ENCODE measurements at regions not wholly inside any gene's neighbourhood (a gene's known extent, or its start where the extent isn't known, plus 50 kb on each side); places are given as distances from the start of the nearest gene placed in this dataset.

DNA sequence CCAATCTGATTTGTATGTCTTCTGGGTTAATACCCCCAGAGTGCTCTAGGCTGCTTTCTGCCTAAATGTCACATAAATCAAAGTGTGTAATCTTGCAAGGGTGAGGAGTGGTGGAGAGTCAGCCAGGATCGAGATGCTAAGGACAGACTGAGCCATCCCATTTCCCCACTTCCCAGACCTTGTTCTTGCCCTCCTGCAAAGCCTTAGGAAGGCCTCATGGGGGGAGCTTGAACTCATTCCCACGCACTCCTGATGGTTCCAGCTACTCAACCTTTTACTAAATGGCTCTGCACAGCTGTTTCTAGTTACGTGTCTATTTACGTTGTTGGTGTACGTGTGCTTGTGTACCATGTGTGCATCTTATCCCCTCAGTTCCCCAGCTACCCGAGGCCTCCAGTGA, 423.6 kb upstream of the TNP1 start:
- 77 to 78% methylated on average over 6 of the region's 6 CpGs for WGBS, 2 donors
- ATAC-seq (peak in 2 of 8 donors; percentile 30 to 46), DNase-seq (no peak)

DNA sequence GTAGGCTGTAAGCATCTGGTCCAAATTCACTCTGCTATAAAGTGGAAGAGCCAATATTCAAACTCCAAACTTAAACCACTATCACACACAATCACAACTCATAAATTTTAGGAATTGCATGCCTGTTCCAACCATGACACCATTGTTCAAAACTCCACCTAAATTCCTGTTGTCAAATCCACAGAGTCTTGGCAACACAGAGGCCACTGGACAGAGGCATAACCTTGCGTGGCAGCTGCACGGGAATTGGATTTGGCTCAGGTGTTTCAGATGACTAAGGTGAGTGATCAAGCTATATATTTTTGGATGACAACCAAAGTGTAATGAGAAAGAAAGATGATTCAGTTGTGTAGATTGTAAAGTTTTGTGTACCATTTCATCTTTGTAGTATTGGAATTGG, 422.7 kb upstream of the TNP1 start:
- intact Hi-C loops (cut with DNase I): no loop called here
- Histone ChIP-seq H3K27ac (no peak overlapping the region), H3K4me1 (peaks cover 6 to 31% (median 26%) of the 10 kb centered on the region in 9 donors), H3K36me3 (no peaks in the 10 kb centered on the region), H3K4me3 (no peak overlapping the region), H3K27me3 (peaks cover 0 to 8% (median 0%) of the 10 kb centered on the region in 7 donors), H3K9me3 (no peaks in the 10 kb centered on the region)
- TF ChIP-seq, protein P1, sequence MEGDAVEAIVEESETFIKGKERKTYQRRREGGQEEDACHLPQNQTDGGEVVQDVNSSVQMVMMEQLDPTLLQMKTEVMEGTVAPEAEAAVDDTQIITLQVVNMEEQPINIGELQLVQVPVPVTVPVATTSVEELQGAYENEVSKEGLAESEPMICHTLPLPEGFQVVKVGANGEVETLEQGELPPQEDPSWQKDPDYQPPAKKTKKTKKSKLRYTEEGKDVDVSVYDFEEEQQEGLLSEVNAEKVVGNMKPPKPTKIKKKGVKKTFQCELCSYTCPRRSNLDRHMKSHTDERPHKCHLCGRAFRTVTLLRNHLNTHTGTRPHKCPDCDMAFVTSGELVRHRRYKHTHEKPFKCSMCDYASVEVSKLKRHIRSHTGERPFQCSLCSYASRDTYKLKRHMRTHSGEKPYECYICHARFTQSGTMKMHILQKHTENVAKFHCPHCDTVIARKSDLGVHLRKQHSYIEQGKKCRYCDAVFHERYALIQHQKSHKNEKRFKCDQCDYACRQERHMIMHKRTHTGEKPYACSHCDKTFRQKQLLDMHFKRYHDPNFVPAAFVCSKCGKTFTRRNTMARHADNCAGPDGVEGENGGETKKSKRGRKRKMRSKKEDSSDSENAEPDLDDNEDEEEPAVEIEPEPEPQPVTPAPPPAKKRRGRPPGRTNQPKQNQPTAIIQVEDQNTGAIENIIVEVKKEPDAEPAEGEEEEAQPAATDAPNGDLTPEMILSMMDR (IDR thresholded peaks at IDR 0.05): no peak
- ATAC-seq: no peak
- DNase-seq: no peak
- WGBS, 2 donors: 86 to 93% methylated on average over 2 of the region's 2 CpGs

More for the DNA sequence above, 423.6 kb upstream of the TNP1 start:
- Histone ChIP-seq H3K4me1 (peaks cover 6 to 22% (median 17%) of the 10 kb centered on the region in 9 donors), H3K36me3 (no peaks in the 10 kb centered on the region), H3K27me3 (peaks cover 0 to 4% (median 0%) of the 10 kb centered on the region in 7 donors), H3K4me3 (no peak overlapping the region), H3K9me3 (no peaks in the 10 kb centered on the region), H3K27ac (no peak overlapping the region)
- TF ChIP-seq, protein P1 (IDR thresholded peaks at IDR 0.05): no peak
- intact Hi-C loops (cut with DNase I): no loop called here

DNA sequence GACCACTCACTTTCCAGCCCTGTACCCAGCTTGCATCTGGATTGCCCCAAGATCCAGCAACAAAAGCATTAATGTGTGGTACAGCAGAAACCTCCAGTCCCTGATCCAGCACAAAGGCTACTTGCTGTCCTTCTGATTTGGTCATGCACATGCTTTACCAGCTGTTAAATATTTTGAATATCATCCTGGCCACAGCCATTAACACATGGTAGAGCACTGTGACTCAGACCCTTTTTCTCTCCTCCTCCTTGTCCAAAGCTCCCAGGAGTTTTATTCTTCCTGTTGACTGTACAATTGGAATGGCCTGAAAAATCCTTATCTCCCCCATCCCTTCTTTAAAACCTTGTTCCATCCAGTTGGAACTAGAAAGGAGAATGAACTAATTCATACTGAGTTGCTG, 419.7 kb upstream of the TNP1 start:
- Histone ChIP-seq H3K27ac (peak overlapping the region in 8 of 10 donors; percentile 12 to 75 (median 48)), H3K4me1 (peaks cover 6 to 47% (median 31%) of the 10 kb centered on the region in 9 donors), H3K4me3 (no peak overlapping the region), H3K36me3 (no peaks in the 10 kb centered on the region), H3K9me3 (no peaks in the 10 kb centered on the region), H3K27me3 (peaks cover 0 to 8% (median 0%) of the 10 kb centered on the region in 7 donors)
- peak in 1 of 2 donors; percentile 18 for DNase-seq
- TF ChIP-seq, protein P1 (IDR thresholded peaks at IDR 0.05): no peak
- peak; percentile 69 to 90 (median 81) for ATAC-seq
- intact Hi-C loops (cut with DNase I): no loop called here

DNA sequence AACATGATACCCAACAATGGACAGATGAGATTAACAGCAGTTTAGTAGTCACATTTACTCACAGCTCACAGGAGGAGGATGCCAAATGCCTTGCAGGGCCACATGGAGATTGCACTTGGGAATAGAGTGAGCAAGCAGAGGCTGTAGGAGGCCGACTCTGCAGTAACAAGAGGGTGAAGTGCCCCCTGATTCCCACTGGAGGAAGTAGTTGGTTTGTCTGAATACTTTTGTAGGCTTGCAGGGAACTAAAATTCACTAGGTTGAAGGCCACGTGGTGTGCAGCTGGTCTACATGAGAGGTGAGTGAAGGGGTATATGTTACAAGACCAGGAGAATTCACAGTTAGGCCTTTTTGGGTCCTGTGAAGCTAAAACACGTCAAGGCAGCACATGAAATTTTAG, 419.3 kb upstream of the TNP1 start:
- Histone ChIP-seq H3K4me3 (no peak overlapping the region), H3K36me3 (no peaks in the 10 kb centered on the region), H3K27ac (peak overlapping the region in 8 of 10 donors; percentile 12 to 75 (median 46)), H3K4me1 (peaks cover 6 to 51% (median 31%) of the 10 kb centered on the region in 9 donors), H3K9me3 (no peaks in the 10 kb centered on the region), H3K27me3 (peaks cover 0 to 7% (median 0%) of the 10 kb centered on the region in 7 donors)
- WGBS, 2 donors: 71 to 85% methylated on average over 3 of the region's 3 CpGs
- intact Hi-C loops (cut with DNase I): no loop called here
- ATAC-seq (peak in 4 of 8 donors; percentile 1 to 6 (median 2)), DNase-seq (no peak)
- TF ChIP-seq, protein P1 (IDR thresholded peaks at IDR 0.05): no peak
